Stomach (tissue), 8 donors: ENCODE measurements at regions not wholly inside any gene's neighbourhood (a gene's known extent, or its start where the extent isn't known, plus 50 kb on each side); places are given as distances from the start of the nearest gene placed in this dataset.

Experiments
- DNase-seq, 2 donors: peaks; one replicate each; pipeline versions ENCODE4 v3.0.0 to v3.0.0-alpha.2; 2013 to 2019
- H3K27ac ChIP-seq, 5 donors: fragments of 200-600 bp in 4 of 5; sonication (generic) in 4 of 5; one replicate each; pipeline ENCODE4 v1.5.1; 2013 to 2019; ENCODE audit warnings: mild to moderate bottlenecking in 1 of 5, moderate library complexity in 1 of 5
- H3K27me3 ChIP-seq, 3 donors: fragments of 200-600 bp; sonication (generic); one replicate each; pipeline ENCODE4 v1.5.1; 2017 to 2019; ENCODE audit warnings: mixed run types in 1 of 3
- H3K36me3 ChIP-seq, 4 donors: fragments of 200-600 bp; sonication (generic); 1 replicate in 3 of 4; 2 replicates in 1 of 4; pipeline ENCODE4 v1.5.1; 2016 to 2019
- H3K4me1 ChIP-seq, 4 donors: fragments of 200-600 bp; sonication (generic); one replicate each; pipeline ENCODE4 v1.5.1; 2016 to 2019
- H3K4me3 ChIP-seq, 4 donors: fragments of 200-600 bp; sonication (generic) in 3 of 4; one replicate each; pipeline ENCODE4 v1.5.1; 2016 to 2019; ENCODE audit warnings: mild to moderate bottlenecking in 1 of 4
- H3K9me3 ChIP-seq, 4 donors: fragments of 200-600 bp; sonication (generic); one replicate each; pipeline ENCODE4 v1.5.1; 2016 to 2019
- EP300 ChIP-seq: sonication (generic); formaldehyde crosslinking; IDR thresholded peaks from one replicate; pipeline ENCODE4 v1.6.1; 2017; ENCODE audit warnings: antibody characterized with exemption
- POLR2A ChIP-seq, 4 donors: fragments of 450-650 bp; IDR thresholded peaks; one replicate each; pipeline ENCODE4 v1.6.1; 2016; ENCODE audit warnings: antibody characterized with exemption in 4 of 4, control low read depth in 2 of 4, mild to moderate bottlenecking in 1 of 4, moderate library complexity in 1 of 4
- POLR2AphosphoS5 ChIP-seq, 3 donors: sonication (generic); formaldehyde crosslinking; IDR thresholded peaks; one replicate each; pipeline ENCODE4 v1.6.1; 2016; ENCODE audit warnings: antibody characterized with exemption in 3 of 3
- WGBS, 5 donors: extraction: QIAGEN DNeasy Blood & Tissue Kit in 3 of 5; methylation state at CpG; one replicate each; pipeline versions ENCODE4 v1.1.5 to v1.1.7; 2013 to 2018; 5-methylcytosine and 5-hydroxymethylcytosine counted together
- intact Hi-C: fragments of 100-400 bp; cut with DNase I; formaldehyde crosslinking; loops from one replicate; pipeline ENCODE4 v1.15.1; 2023; ENCODE audit warnings: low total_unique reads
- TF ChIP-seq, protein P1 (sequence below), 7 experiments: fragments of 450-650 bp in 4 of 7; fragments of 200-600 bp in 3 of 7; sonication (generic) in 3 of 7; IDR thresholded peaks; one replicate each; pipeline ENCODE4 v1.5.1; 2016 to 2019; ENCODE audit warnings: antibody characterized with exemption in 7 of 7, control low read depth in 2 of 7, mild to moderate bottlenecking in 1 of 7
- donor health status: healthy with polysubstance abuse.
- donor health status: Bipolar disorder and iron deficiency.
- donor health status: healthy.

DNA sequence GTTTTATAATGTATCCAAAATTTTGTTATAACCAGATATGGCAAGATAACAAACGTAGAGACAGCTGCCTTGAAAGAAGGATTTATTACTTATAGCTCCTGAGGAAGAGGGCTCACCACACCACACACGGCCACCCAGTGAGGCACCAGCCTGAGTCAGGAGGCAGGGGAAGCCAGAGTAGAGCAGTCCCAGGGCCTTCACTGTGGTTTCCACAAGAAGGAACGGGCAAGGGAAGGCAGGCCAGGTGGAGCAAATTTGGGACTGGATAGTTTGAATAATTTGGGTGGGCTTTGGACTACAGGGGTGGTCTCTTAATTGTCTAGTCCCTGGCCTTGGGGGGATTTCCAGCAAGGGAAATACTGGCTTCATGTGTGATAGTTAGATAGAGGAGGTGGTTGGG lies 72.5 kb downstream of the RRAGC start:
- TF ChIP-seq, protein P1, sequence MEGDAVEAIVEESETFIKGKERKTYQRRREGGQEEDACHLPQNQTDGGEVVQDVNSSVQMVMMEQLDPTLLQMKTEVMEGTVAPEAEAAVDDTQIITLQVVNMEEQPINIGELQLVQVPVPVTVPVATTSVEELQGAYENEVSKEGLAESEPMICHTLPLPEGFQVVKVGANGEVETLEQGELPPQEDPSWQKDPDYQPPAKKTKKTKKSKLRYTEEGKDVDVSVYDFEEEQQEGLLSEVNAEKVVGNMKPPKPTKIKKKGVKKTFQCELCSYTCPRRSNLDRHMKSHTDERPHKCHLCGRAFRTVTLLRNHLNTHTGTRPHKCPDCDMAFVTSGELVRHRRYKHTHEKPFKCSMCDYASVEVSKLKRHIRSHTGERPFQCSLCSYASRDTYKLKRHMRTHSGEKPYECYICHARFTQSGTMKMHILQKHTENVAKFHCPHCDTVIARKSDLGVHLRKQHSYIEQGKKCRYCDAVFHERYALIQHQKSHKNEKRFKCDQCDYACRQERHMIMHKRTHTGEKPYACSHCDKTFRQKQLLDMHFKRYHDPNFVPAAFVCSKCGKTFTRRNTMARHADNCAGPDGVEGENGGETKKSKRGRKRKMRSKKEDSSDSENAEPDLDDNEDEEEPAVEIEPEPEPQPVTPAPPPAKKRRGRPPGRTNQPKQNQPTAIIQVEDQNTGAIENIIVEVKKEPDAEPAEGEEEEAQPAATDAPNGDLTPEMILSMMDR (IDR thresholded peaks at IDR 0.05): no peak
- no peak for TF ChIP-seq POLR2AphosphoS5 (IDR thresholded peaks at IDR 0.05)
- no peak for TF ChIP-seq EP300
- TF ChIP-seq POLR2A (IDR thresholded peaks at IDR 0.05): no peak
- no peak for DNase-seq
- intact Hi-C loops: no loop called here

DNA sequence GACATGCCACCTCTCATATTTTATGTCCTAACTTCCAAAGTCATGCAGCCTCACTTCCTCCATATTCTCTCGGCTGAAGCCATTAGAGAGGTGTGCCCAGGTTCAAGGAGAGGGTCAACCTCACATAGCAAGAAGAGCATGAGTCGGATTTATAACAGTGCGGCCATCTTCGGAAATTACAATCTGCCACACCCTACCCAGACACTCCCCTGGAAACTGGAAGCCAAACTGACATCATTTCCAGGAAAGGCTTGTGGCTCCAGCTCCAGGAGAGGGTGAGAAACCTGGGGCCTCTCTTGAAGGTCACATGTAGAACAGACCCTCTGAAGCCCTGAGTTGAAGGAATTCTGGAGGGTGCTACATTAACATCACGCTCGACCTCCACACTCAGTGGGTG lies 73.5 kb downstream of the RRAGC start:
- 78 to 93% (median 84%) methylated on average over 6 of the region's 6 CpGs for WGBS, 5 donors
- TF ChIP-seq, protein P1 (IDR thresholded peaks at IDR 0.05): no peak
- no peak for TF ChIP-seq POLR2AphosphoS5 (IDR thresholded peaks at IDR 0.05)
- TF ChIP-seq EP300: no peak
- no peak for TF ChIP-seq POLR2A (IDR thresholded peaks at IDR 0.05)
- intact Hi-C loops: no loop called here

More for the DNA sequence above, 72.5 kb downstream of the RRAGC start:
- no peak overlapping the region for H3K27ac ChIP-seq
- H3K27me3 ChIP-seq: peaks cover 0 to 95% (median 43%) of the 10 kb centered on the region in 3 donors
- WGBS, 5 donors: 76 to 92% (median 82%) methylated on average over 3 of the region's 3 CpGs
- no peak overlapping the region for H3K4me3 ChIP-seq
- no peaks in the 10 kb centered on the region for H3K9me3 ChIP-seq
- no peaks in the 10 kb centered on the region for H3K36me3 ChIP-seq
- H3K4me1 ChIP-seq: peaks cover 0 to 9% (median 4%) of the 10 kb centered on the region in 4 donors

DNA sequence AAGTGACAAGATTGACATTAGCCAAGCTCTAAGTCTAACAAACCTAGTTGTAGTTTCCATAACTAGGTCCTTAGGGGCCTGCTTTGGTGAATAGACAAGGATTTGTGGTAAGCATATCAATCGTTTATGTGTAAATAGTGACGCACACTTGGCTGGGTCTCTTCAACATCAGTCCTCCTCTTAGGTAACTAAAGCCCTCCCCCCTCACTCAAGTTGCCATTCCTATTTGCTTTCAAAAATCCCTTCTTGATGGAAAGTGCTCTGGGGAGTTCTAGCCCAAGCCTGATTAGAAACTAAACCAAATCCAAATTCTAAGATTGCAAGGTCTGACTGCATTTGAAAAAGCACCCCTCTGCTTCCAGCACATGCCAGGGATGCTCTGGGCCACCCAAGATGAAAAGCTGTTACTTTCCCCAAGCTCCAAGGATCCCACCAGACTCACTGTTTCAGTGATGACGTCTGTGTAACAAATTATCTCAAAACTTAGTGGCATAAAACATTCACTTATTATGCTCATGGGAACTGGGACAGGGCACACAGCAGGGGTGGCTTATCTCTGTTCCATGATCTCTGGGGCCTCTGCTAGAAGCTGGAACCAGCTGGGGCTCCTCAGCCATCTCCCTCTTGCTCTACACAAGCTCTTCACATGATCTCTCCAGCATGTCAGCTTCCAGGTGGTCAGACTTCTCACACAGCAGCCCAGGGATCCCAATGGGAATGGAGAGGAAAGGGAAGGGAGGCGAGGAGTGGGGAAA lies 74.1 kb downstream of the RRAGC start:
- Histone ChIP-seq H3K4me1 (peaks cover 0 to 9% (median 4%) of the 10 kb centered on the region in 4 donors), H3K27me3 (peaks cover 0 to 93% (median 48%) of the 10 kb centered on the region in 3 donors), H3K4me3 (no peak overlapping the region), H3K36me3 (no peaks in the 10 kb centered on the region), H3K27ac (no peak overlapping the region), H3K9me3 (no peaks in the 10 kb centered on the region)
- intact Hi-C loops: no loop called here
- no peak for DNase-seq
- 35 to 56% (median 52%) methylated on average over 4 of the region's 4 CpGs for WGBS, 5 donors
- TF ChIP-seq, protein P1 (IDR thresholded peaks at IDR 0.05): no peak
- TF ChIP-seq POLR2AphosphoS5 (IDR thresholded peaks at IDR 0.05) (no peak), EP300 (no peak), POLR2A (IDR thresholded peaks at IDR 0.05) (no peak)

More for the DNA sequence above, 73.5 kb downstream of the RRAGC start:
- Histone ChIP-seq H3K4me3 (no peak overlapping the region), H3K9me3 (no peaks in the 10 kb centered on the region), H3K27me3 (peaks cover 0 to 95% (median 49%) of the 10 kb centered on the region in 3 donors), H3K27ac (no peak overlapping the region), H3K4me1 (peaks cover 0 to 9% (median 4%) of the 10 kb centered on the region in 4 donors), H3K36me3 (no peaks in the 10 kb centered on the region)
- DNase-seq: no peak

DNA sequence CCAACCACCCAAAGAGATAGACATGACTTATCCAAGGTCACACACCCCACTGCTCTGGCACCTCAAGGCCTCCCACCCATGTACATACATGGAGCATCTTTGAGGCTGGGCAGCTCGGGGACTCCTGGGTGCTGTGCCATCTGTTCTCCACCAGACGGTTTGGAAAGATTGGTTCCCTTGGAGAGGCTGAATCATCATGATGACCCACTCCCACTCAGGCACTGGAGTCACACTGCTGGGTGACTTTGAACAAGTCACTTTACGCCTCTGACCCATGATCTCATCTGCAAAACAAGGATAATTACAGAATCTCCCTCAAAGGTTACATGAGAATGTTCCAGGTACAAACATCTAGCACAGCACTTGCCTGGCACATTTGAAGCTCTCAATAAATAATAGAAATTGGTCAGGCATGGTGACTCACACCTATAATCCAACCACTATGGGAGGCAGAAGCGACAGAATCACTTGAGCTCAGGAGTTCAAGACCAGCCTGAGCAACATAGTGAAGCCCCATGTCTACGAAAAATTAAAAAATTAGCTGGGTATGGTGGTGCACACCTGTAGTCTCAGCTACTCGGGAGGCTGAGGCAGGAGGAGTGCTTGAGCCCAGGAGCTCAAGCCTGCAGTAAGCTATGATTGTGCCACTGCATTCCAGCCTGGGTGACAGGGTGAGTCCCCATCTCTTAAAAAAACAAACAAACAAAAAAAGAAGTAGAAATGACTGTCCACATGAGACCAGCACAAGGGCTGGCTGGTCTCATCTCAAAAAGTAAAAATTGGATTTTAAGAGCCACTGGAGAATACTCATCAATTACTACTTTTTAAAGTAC lies 74.9 kb downstream of the RRAGC start:
- intact Hi-C loops: no loop called here
- Histone ChIP-seq H3K4me1 (peaks cover 0 to 9% (median 4%) of the 10 kb centered on the region in 4 donors), H3K9me3 (no peaks in the 10 kb centered on the region), H3K4me3 (no peak overlapping the region), H3K36me3 (no peaks in the 10 kb centered on the region), H3K27me3 (peaks cover 0 to 93% (median 48%) of the 10 kb centered on the region in 3 donors), H3K27ac (no peak overlapping the region)
- TF ChIP-seq POLR2A (IDR thresholded peaks at IDR 0.05) (no peak), EP300 (no peak), POLR2AphosphoS5 (IDR thresholded peaks at IDR 0.05) (no peak)
- TF ChIP-seq, protein P1 (IDR thresholded peaks at IDR 0.05): no peak
- 87 to 93% (median 92%) methylated on average over 6 of the region's 6 CpGs for WGBS, 5 donors
- DNase-seq: no peak
